Left ventricle myocardium inferior (tissue), 1 donor: ENCODE measurements at regions not wholly inside any gene's neighbourhood (a gene's known extent, or its start where the extent isn't known, plus 50 kb on each side); places are given as distances from the start of the nearest gene placed in this dataset.

Experiments
- DNase-seq: peaks from one replicate; pipeline ENCODE4 v3.0.0-alpha.2; 2020
- H3K27ac ChIP-seq: fragments of 200-600 bp; replicated peaks from 2 replicates; pipeline ENCODE4 v1.8.0; 2021
- H3K27me3 ChIP-seq: fragments of 200-600 bp; 2 replicates; pipeline ENCODE4 v1.8.0; 2021; ENCODE audit warnings: low read depth
- H3K36me3 ChIP-seq: fragments of 200-600 bp; 2 replicates; pipeline ENCODE4 v1.8.0; 2021
- H3K4me1 ChIP-seq: fragments of 200-600 bp; 2 replicates; pipeline ENCODE4 v1.8.0; 2021
- H3K4me3 ChIP-seq: fragments of 200-600 bp; 2 replicates; pipeline ENCODE4 v1.8.0; 2021; ENCODE audit warnings: mild to moderate bottlenecking, moderate library complexity
- H3K9me3 ChIP-seq: fragments of 200-600 bp; replicated peaks from 2 replicates; pipeline ENCODE4 v1.8.0; 2021
- intact Hi-C: fragments of 100-400 bp; cut with micrococcal nuclease; formaldehyde crosslinking; loops from one replicate; pipeline ENCODE4 v1.11.0; 2022
- TF ChIP-seq, protein P1 (sequence below): fragments of 200-600 bp; IDR thresholded peaks from 2 replicates; pipeline ENCODE4 v1.8.0; 2021; ENCODE audit warnings: antibody characterized with exemption, mild to moderate bottlenecking, borderline replicate concordance
- donor health status: DM: no; HTN: yes; CAD: no; lungs with severe emphysema.

DNA sequence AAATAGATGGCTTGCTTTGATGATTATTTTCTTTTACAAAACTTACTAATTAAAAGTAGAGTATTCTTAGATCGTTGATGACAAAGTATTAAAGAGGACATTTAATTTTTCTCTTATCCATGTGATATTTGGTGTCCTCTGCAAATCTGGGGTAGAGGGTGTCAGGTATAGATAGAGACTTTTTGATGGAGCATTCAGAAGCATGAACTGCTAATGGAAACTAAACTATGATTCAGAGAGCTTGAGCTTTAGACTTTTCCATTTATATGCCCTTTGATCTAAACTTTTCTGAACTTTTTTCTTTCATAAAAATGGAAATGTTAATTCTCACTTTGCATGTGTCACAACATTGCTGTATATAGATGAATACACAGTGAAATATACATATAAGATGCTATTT is 619.7 kb downstream of the PLCL1 start:
- Histone ChIP-seq H3K4me1 (no peaks in the 10 kb centered on the region), H3K4me3 (no peak overlapping the region), H3K27me3 (no peaks in the 10 kb centered on the region), H3K36me3 (no peaks in the 10 kb centered on the region), H3K27ac (no peak overlapping the region), H3K9me3 (no peaks in the 10 kb centered on the region)
- intact Hi-C loops: no loop called here
- TF ChIP-seq, protein P1, sequence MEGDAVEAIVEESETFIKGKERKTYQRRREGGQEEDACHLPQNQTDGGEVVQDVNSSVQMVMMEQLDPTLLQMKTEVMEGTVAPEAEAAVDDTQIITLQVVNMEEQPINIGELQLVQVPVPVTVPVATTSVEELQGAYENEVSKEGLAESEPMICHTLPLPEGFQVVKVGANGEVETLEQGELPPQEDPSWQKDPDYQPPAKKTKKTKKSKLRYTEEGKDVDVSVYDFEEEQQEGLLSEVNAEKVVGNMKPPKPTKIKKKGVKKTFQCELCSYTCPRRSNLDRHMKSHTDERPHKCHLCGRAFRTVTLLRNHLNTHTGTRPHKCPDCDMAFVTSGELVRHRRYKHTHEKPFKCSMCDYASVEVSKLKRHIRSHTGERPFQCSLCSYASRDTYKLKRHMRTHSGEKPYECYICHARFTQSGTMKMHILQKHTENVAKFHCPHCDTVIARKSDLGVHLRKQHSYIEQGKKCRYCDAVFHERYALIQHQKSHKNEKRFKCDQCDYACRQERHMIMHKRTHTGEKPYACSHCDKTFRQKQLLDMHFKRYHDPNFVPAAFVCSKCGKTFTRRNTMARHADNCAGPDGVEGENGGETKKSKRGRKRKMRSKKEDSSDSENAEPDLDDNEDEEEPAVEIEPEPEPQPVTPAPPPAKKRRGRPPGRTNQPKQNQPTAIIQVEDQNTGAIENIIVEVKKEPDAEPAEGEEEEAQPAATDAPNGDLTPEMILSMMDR: no peak
- no peak for DNase-seq

DNA sequence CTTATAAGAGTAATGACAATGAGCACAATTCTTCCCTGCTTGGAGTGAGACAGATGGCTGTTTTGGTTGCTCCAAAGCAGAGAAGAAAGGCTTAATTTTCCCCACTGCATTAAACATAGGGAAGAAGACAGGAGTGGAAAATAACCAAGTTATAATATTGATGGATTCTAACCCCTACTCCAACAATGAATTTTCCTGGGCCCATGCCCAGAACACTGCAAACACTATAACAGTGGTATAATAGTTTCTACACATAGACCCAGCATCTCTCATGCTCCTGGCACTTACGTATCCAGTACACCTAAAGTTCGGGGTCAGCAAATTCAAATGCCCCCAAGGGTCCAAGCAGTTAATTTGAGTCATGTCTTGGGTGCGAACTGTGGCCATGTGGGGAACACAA is 613.4 kb downstream of the PLCL1 start:
- no peak for DNase-seq
- Histone ChIP-seq H3K27ac (no peak overlapping the region), H3K36me3 (no peaks in the 10 kb centered on the region), H3K9me3 (no peaks in the 10 kb centered on the region), H3K4me1 (no peaks in the 10 kb centered on the region), H3K27me3 (no peaks in the 10 kb centered on the region), H3K4me3 (no peak overlapping the region)
- TF ChIP-seq, protein P1: no peak
- intact Hi-C loops: no loop called here

DNA sequence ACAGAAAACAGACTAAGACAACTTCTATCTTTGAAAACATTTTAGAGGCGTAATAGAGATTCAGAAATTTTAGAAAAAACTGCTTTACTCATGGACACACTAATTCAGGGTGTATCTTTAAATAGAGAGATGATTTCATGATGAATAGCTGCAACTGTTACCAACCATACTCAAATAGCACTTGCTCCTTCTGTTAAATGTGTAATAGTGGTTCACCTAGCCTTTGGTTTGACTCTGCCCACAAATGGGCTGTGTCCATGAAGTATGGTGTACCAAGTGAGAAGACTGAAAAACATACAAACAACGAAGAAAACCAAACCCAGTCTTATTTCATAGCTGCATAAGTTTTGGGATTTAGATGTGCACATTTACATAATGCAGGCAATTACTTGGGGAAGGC is 610.6 kb downstream of the PLCL1 start:
- no peak for DNase-seq
- intact Hi-C loops: no loop called here
- Histone ChIP-seq H3K36me3 (no peaks in the 10 kb centered on the region), H3K4me1 (no peaks in the 10 kb centered on the region), H3K27me3 (no peaks in the 10 kb centered on the region), H3K4me3 (no peak overlapping the region), H3K27ac (no peak overlapping the region), H3K9me3 (no peaks in the 10 kb centered on the region)
- TF ChIP-seq, protein P1: no peak

DNA sequence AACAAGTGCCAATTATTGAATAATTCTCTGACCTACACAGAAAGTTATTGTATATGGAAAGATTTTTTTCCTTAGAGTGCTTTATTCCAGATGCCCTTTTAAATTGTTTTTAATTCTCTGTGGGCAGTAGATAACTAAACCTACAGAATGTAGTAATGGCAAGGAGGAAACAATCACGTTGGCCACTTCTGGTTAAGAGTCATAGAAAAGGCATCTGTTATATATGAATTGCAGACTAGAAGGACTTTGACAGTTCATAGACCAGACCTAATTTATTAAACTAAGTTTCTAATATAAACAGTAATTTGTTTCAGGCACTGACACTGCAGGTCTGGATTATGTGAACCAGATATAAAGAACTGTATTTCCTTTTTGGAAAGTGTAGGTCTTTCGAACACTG is 607.5 kb downstream of the PLCL1 start:
- Histone ChIP-seq H3K36me3 (no peaks in the 10 kb centered on the region), H3K4me3 (no peak overlapping the region), H3K9me3 (no peaks in the 10 kb centered on the region), H3K4me1 (no peaks in the 10 kb centered on the region), H3K27ac (no peak overlapping the region), H3K27me3 (peaks cover 13% of the 10 kb centered on the region)
- TF ChIP-seq, protein P1: no peak
- no peak for DNase-seq
- intact Hi-C loops: no loop called here

DNA sequence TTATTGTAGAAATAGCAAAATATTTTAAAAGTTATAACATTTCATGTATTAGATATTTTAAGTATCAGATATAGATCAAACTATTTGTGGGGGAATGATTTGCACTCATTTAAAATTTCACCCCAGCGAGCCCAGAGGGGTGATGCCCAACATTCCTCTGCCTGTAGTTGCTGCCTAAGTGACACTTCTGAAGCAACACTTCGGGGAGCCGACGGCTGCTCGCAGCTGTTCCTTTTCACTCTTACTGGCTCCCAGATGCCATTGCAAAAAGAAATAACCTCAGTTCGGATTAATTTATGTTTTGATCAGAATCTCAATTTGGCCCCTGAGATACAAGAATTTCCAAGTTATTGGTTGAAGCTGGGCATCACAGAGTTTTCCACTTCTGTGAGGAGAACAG is 603.8 kb downstream of the PLCL1 start:
- no peak overlapping the region for H3K4me3 ChIP-seq
- intact Hi-C loops: no loop called here
- peaks cover 14% of the 10 kb centered on the region for H3K27me3 ChIP-seq
- no peaks in the 10 kb centered on the region for H3K4me1 ChIP-seq
- no peak overlapping the region for H3K27ac ChIP-seq
- DNase-seq: no peak
- H3K36me3 ChIP-seq: no peaks in the 10 kb centered on the region
- TF ChIP-seq, protein P1: no peak
- H3K9me3 ChIP-seq: no peaks in the 10 kb centered on the region

DNA sequence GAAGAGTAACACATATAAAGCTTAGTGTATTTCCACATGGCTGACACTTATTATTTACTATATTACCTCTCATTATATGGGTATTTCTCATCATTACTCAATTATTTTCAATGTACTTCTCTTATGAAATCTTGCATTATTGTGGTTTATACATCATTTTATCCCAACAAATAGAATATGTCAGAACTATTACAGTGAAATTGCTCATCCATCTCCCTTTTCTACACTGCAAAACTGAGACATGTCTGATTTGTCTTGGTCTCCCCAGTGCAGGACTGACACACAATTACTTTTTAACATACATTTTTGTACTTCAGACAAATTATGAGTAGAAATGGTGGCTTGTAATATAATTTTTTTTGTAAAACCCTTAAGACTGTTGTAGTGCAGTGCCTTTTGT is 600.9 kb downstream of the PLCL1 start:
- Histone ChIP-seq H3K36me3 (no peaks in the 10 kb centered on the region), H3K4me1 (no peaks in the 10 kb centered on the region), H3K27me3 (peaks cover 14% of the 10 kb centered on the region), H3K27ac (no peak overlapping the region), H3K9me3 (no peaks in the 10 kb centered on the region), H3K4me3 (no peak overlapping the region)
- TF ChIP-seq, protein P1: no peak
- DNase-seq: no peak
- intact Hi-C loops: no loop called here
